Activated CD4-positive, alpha-beta T cell treated with anti-CD3 and anti-CD28 coated beads for 36 hours (primary cell): ENCODE measurements at regions not wholly inside any gene's neighbourhood (a gene's known extent, or its start where the extent isn't known, plus 50 kb on each side); places are given as distances from the start of the nearest gene placed in this dataset.
A peak's percentile ranks its signal among the peaks of the same experiment; 100 is the strongest.

Experiments
- ATAC-seq: fragments of 200-7000 bp; cut with Tn5 transposase; one replicate; pipeline ENCODE4 v1.10.0; 2021; ENCODE audit warnings: mild to moderate bottlenecking, moderate library complexity
- CTCF ChIA-PET: fragments of 350-600 bp; sonication (Branson Sonifier 250); formaldehyde crosslinking; loops from one replicate; lab custom pipeline; 2021; ENCODE audit warnings: antibody characterized with exemption; lab: Charles Lee
- POLR2A ChIA-PET: fragments of 350-600 bp; sonication (Branson Sonifier 250); formaldehyde crosslinking; loops from one replicate; lab custom pipeline; 2021; ENCODE audit warnings: antibody characterized with exemption, inconsistent platforms; lab: Charles Lee
- DNase-seq: peaks from one replicate; pipeline ENCODE4 v3.0.0-alpha.2; 2020
- H3K27ac Mint-ChIP-seq: one replicate; pipeline ENCODE4 v1.8.0; 2021; ENCODE audit warnings: mixed read lengths
- H3K27me3 Mint-ChIP-seq: one replicate; pipeline ENCODE4 v1.8.0; 2021; ENCODE audit warnings: mixed read lengths
- H3K36me3 Mint-ChIP-seq: one replicate; pipeline ENCODE4 v1.8.0; 2021; ENCODE audit warnings: low read depth, mixed read lengths
- H3K4me1 Mint-ChIP-seq: one replicate; pipeline ENCODE4 v1.8.0; 2021; ENCODE audit warnings: mixed read lengths
- H3K4me3 Mint-ChIP-seq: one replicate; pipeline ENCODE4 v1.8.0; 2021; ENCODE audit warnings: mild to moderate bottlenecking, moderate library complexity, mixed read lengths
- H3K9me3 Mint-ChIP-seq: one replicate; pipeline ENCODE4 v1.8.0; 2021; ENCODE audit warnings: low read depth, mixed read lengths
- intact Hi-C, 2 experiments: fragments of 100-400 bp; cut with DNase I in 1 of 2; cut with micrococcal nuclease in 1 of 2; formaldehyde crosslinking; loops; one replicate each; pipeline versions ENCODE4 v1.14.2 to v1.15.1; 2022 to 2024; cut with DNase I, micrococcal nuclease

GRCh38 chr6:56755040-56755439 lies 112.4 kb upstream of the DST start:
- intact Hi-C loops, result no loop called here
- Mint-ChIP-seq H3K27me3 (no peaks in the 10 kb centered on the region), H3K9me3 (no peaks in the 10 kb centered on the region), H3K4me3 (no peak overlapping the region), H3K27ac (no peak overlapping the region), H3K36me3 (no peaks in the 10 kb centered on the region), H3K4me1 (peaks cover 7% of the 10 kb centered on the region)
- ATAC-seq, result no peak
- CTCF ChIA-PET, result no interaction called here
- DNase-seq, result no peak
- POLR2A ChIA-PET, result no interaction called here

- no peaks in the 10 kb centered on the region for H3K36me3 Mint-ChIP-seq
- CTCF ChIA-PET, result no interaction called here
- ATAC-seq, result no peak
- POLR2A ChIA-PET, result no interaction called here
- H3K9me3 Mint-ChIP-seq, result no peaks in the 10 kb centered on the region
- no peak overlapping the region for H3K4me3 Mint-ChIP-seq
- H3K4me1 Mint-ChIP-seq, result peaks cover 11% of the 10 kb centered on the region
- H3K27ac Mint-ChIP-seq, result no peak overlapping the region
- no peaks in the 10 kb centered on the region for H3K27me3 Mint-ChIP-seq
- no peak for DNase-seq
- intact Hi-C loops, result no loop called here
Measured at GRCh38 chr6:56753811-56754210, 111.1 kb upstream of the DST start.

- DNase-seq (no peak), ATAC-seq (no peak)
- intact Hi-C loops, result no loop called here
- CTCF ChIA-PET, result no interaction called here
- Mint-ChIP-seq H3K4me1 (peaks cover 11% of the 10 kb centered on the region), H3K9me3 (no peaks in the 10 kb centered on the region), H3K4me3 (no peak overlapping the region), H3K27ac (no peak overlapping the region), H3K27me3 (no peaks in the 10 kb centered on the region), H3K36me3 (no peaks in the 10 kb centered on the region)
- POLR2A ChIA-PET, result no interaction called here
Measured at GRCh38 chr6:56752534-56752933, 109.8 kb upstream of the DST start.

- Mint-ChIP-seq H3K27ac (no peak overlapping the region), H3K27me3 (no peaks in the 10 kb centered on the region), H3K4me1 (peaks cover 11% of the 10 kb centered on the region), H3K9me3 (no peaks in the 10 kb centered on the region), H3K36me3 (no peaks in the 10 kb centered on the region), H3K4me3 (no peak overlapping the region)
- ChIA-PET CTCF (interaction anchor here (0.9 kb wide), 1 partner anchor 9 kb away, joined by 3 read pairs; no protein-coding TSS in a partner anchor), POLR2A (interaction anchor here (0.6 kb wide), 1 partner anchor 394 kb away, joined by 7 read pairs; no protein-coding TSS in a partner anchor)
- DNase-seq (no peak), ATAC-seq (no peak)
- intact Hi-C loops, result no loop called here
Measured at GRCh38 chr6:56752009-56752408, 109.3 kb upstream of the DST start.

GRCh38 chr6:56751604-56752003 lies 108.9 kb upstream of the DST start:
- DNase-seq (no peak), ATAC-seq (no peak)
- Mint-ChIP-seq H3K27ac (no peak overlapping the region), H3K27me3 (no peaks in the 10 kb centered on the region), H3K36me3 (no peaks in the 10 kb centered on the region), H3K4me1 (peaks cover 11% of the 10 kb centered on the region), H3K9me3 (no peaks in the 10 kb centered on the region), H3K4me3 (no peak overlapping the region)
- intact Hi-C loops, result no loop called here
- ChIA-PET POLR2A (interaction anchor here (0.6 kb wide), 1 partner anchor 394 kb away, joined by 7 read pairs; no protein-coding TSS in a partner anchor), CTCF (interaction anchor here (0.9 kb wide), 2 partner anchors 9 to 35 kb away, joined by 3 read pairs; no protein-coding TSS in a partner anchor)

- ChIA-PET POLR2A (no interaction called here), CTCF (interaction anchor here (0.9 kb wide), 1 partner anchor 36 kb away, joined by 3 read pairs; no protein-coding TSS in a partner anchor)
- DNase-seq, result no peak
- peaks cover 11% of the 10 kb centered on the region for H3K4me1 Mint-ChIP-seq
- no peak for ATAC-seq
- intact Hi-C loops, result no loop called here
- H3K9me3 Mint-ChIP-seq, result no peaks in the 10 kb centered on the region
- no peak overlapping the region for H3K4me3 Mint-ChIP-seq
- H3K27me3 Mint-ChIP-seq, result no peaks in the 10 kb centered on the region
- no peaks in the 10 kb centered on the region for H3K36me3 Mint-ChIP-seq
- no peak overlapping the region for H3K27ac Mint-ChIP-seq
Measured at GRCh38 chr6:56750686-56751085, 108.0 kb upstream of the DST start.

- intact Hi-C loops, result no loop called here
- Mint-ChIP-seq H3K27ac (no peak overlapping the region), H3K9me3 (no peaks in the 10 kb centered on the region), H3K27me3 (no peaks in the 10 kb centered on the region), H3K36me3 (no peaks in the 10 kb centered on the region), H3K4me3 (no peak overlapping the region), H3K4me1 (peaks cover 11% of the 10 kb centered on the region)
- CTCF ChIA-PET, result no interaction called here
- no peak for DNase-seq
- peak; percentile 60 for ATAC-seq
- POLR2A ChIA-PET, result no interaction called here
Measured at GRCh38 chr6:56749632-56750151, 107.0 kb upstream of the DST start.

- intact Hi-C loops, result no loop called here
Measured at GRCh38 chr6:56746767-56747504, 104.2 kb upstream of the DST start.

GRCh38 chr6:56745971-56746370 lies 103.3 kb upstream of the DST start:
- ATAC-seq (no peak), DNase-seq (no peak)
- CTCF ChIA-PET, result no interaction called here
- Mint-ChIP-seq H3K36me3 (no peaks in the 10 kb centered on the region), H3K27ac (no peak overlapping the region), H3K4me1 (peaks cover 7% of the 10 kb centered on the region), H3K4me3 (no peak overlapping the region), H3K27me3 (no peaks in the 10 kb centered on the region), H3K9me3 (no peaks in the 10 kb centered on the region)
- POLR2A ChIA-PET, result no interaction called here
- intact Hi-C loops, result no loop called here

More at GRCh38 chr6:56746767-56747504, 104.2 kb upstream of the DST start:
- Mint-ChIP-seq H3K27me3 (no peaks in the 10 kb centered on the region), H3K4me3 (no peak overlapping the region), H3K36me3 (no peaks in the 10 kb centered on the region), H3K27ac (no peak overlapping the region), H3K9me3 (no peaks in the 10 kb centered on the region), H3K4me1 (peaks cover 7% of the 10 kb centered on the region)
- ChIA-PET CTCF (no interaction called here), POLR2A (no interaction called here)
- no peak for ATAC-seq
- DNase-seq, result no peak

GRCh38 chr6:56745081-56745480 lies 102.4 kb upstream of the DST start:
- intact Hi-C loops, result no loop called here
- no peaks in the 10 kb centered on the region for H3K9me3 Mint-ChIP-seq
- H3K27ac Mint-ChIP-seq, result no peak overlapping the region
- ATAC-seq (no peak), DNase-seq (no peak)
- H3K4me3 Mint-ChIP-seq, result no peak overlapping the region
- no peaks in the 10 kb centered on the region for H3K36me3 Mint-ChIP-seq
- peaks cover 7% of the 10 kb centered on the region for H3K4me1 Mint-ChIP-seq
- ChIA-PET CTCF (interaction anchor here (0.6 kb wide), 1 partner anchor 371 kb away, joined by 3 read pairs; no protein-coding TSS in a partner anchor), POLR2A (no interaction called here)
- no peaks in the 10 kb centered on the region for H3K27me3 Mint-ChIP-seq

- ChIA-PET POLR2A (no interaction called here), CTCF (interaction anchor here (0.6 to 1.0 kb wide), 2 partner anchors 33 to 371 kb away, joined by 3 read pairs; no protein-coding TSS in a partner anchor)
- Mint-ChIP-seq H3K4me1 (peaks cover 2% of the 10 kb centered on the region), H3K9me3 (no peaks in the 10 kb centered on the region), H3K27ac (no peak overlapping the region), H3K4me3 (no peak overlapping the region), H3K27me3 (no peaks in the 10 kb centered on the region), H3K36me3 (no peaks in the 10 kb centered on the region)
- intact Hi-C loops, result no loop called here
- ATAC-seq (no peak), DNase-seq (no peak)
Measured at GRCh38 chr6:56744528-56744927, 101.8 kb upstream of the DST start.
